Eye (tissue), 1 donor: ENCODE measurements at regions not wholly inside any gene's neighbourhood (a gene's known extent, or its start where the extent isn't known, plus 50 kb on each side); places are given as distances from the start of the nearest gene placed in this dataset.

Experiments used
- DNase-seq: peaks from one replicate; pipeline ENCODE4 v3.0.0-alpha.2; 2015

GRCh38 chr15:66906668-66907614, 158.5 kb upstream of the SMAD3 start:
- no peak for DNase-seq

- DNase-seq, result peak; percentile 61
These were observed 157.3 kb upstream of the SMAD3 start for GRCh38 chr15:66907826-66908743.

- DNase-seq, result no peak
These were observed 156.7 kb upstream of the SMAD3 start for GRCh38 chr15:66908744-66909095.

- no peak for DNase-seq
These were observed 156.0 kb upstream of the SMAD3 start for GRCh38 chr15:66909381-66909890.

- DNase-seq, result no peak
These were observed 154.2 kb upstream of the SMAD3 start for GRCh38 chr15:66911131-66911700.

GRCh38 chr15:66912001-66912400, 153.4 kb upstream of the SMAD3 start:
- no peak for DNase-seq

- no peak for DNase-seq
These were observed 153.0 kb upstream of the SMAD3 start for GRCh38 chr15:66912441-66912840.

- no peak for DNase-seq
These were observed 147.4 kb upstream of the SMAD3 start for GRCh38 chr15:66917904-66918448.

- DNase-seq, result no peak
These were observed 146.0 kb upstream of the SMAD3 start for GRCh38 chr15:66919421-66919820.

- DNase-seq, result no peak
These were observed 144.0 kb upstream of the SMAD3 start for GRCh38 chr15:66921319-66921915.

GRCh38 chr15:66922608-66923007, 142.8 kb upstream of the SMAD3 start:
- no peak for DNase-seq

GRCh38 chr15:66923438-66923881, 141.9 kb upstream of the SMAD3 start:
- DNase-seq, result peak; percentile 55

GRCh38 chr15:66924889-66925288, 140.5 kb upstream of the SMAD3 start:
- no peak for DNase-seq

GRCh38 chr15:66925721-66926120, 139.7 kb upstream of the SMAD3 start:
- no peak for DNase-seq

- DNase-seq, result no peak
These were observed 138.0 kb upstream of the SMAD3 start for GRCh38 chr15:66927201-66928077.

- no peak for DNase-seq
These were observed 137.3 kb upstream of the SMAD3 start for GRCh38 chr15:66928101-66928500.

GRCh38 chr15:66928784-66929183, 136.6 kb upstream of the SMAD3 start:
- DNase-seq, result no peak

- no peak for DNase-seq
These were observed 135.5 kb upstream of the SMAD3 start for GRCh38 chr15:66929843-66930402.

- DNase-seq, result peak; percentile 66
These were observed 133.4 kb upstream of the SMAD3 start for GRCh38 chr15:66931768-66932633.

- DNase-seq, result no peak
These were observed 132.8 kb upstream of the SMAD3 start for GRCh38 chr15:66932634-66933024.
